K562 (cell line): ENCODE measurements at regions not wholly inside any gene's neighbourhood (a gene's known extent, or its start where the extent isn't known, plus 50 kb on each side); places are given as distances from the start of the nearest gene placed in this dataset.

ENCODE experiments used
- ATAC-seq: fragments of 200-7000 bp; cut with Tn5 transposase; 3 replicates; pipeline ENCODE4 v1.9.1; 2020; ENCODE audit warnings: moderate library complexity
- BruUV-seq: library from RNA; stranded (reverse); fragments of 400-500 nt; replicated peaks from 2 replicates; lab custom pipeline; 2021; lab: Mats Ljungman, UMichigan
- CTCF ChIA-PET: fragments of 300-600 bp; formaldehyde crosslinking; extraction: SDS; loops from one replicate; lab custom pipeline; 2021; ENCODE audit warnings: low intra/inter-chr PET ratio; lab: Yijun Ruan, JAX
- POLR2A ChIA-PET: fragments of 300-600, 350-650 bp; sonication (Branson Sonifier 250); formaldehyde crosslinking; extraction: SDS; loops from one replicate; lab custom pipeline; 2021; ENCODE audit warnings: antibody characterized with exemption, inconsistent platforms; lab: Yijun Ruan, JAX
- DNase-seq, 4 experiments: peaks; one replicate each; pipeline versions ENCODE4 v3.0.0 to v3.0.0-alpha.2; 2011 to 2018; ENCODE audit warnings: low spot score in 3 of 4, mixed read lengths in 3 of 4; ENCODE audit errors: extremely low read depth in 1 of 4
- FAIRE-seq: peaks from 2 replicates; lab custom pipeline; 2011; peaks lifted over from hg19 to GRCh38; lab: Jason Lieb, UNC
- H2AFZ ChIP-seq: 2 replicates; pipeline ENCODE4 v1.6.0; 2011; ENCODE audit warnings: low read depth, low read length, control low read depth, inconsistent platforms
- H3K27ac ChIP-seq: fragments of 200-600 bp; 3 replicates; pipeline ENCODE4 v1.8.0; 2011; ENCODE audit warnings: low read depth, mild to moderate bottlenecking, control low read depth, inconsistent platforms, low read length, moderate library complexity, mixed read lengths; ENCODE audit errors: extremely low read depth
- H3K27me3 ChIP-seq, 2 experiments: fragments of 300-600 bp in 1 of 2; 2 replicates in 1 of 2; 3 replicates in 1 of 2; pipeline versions ENCODE4 v1.6.0 to v1.8.0; 2011; ENCODE audit warnings: inconsistent platforms in 2 of 2, low read length in 2 of 2, mild to moderate bottlenecking in 1 of 2, mixed read lengths in 1 of 2, moderate library complexity in 1 of 2; ENCODE audit not compliant: control insufficient read depth in 2 of 2, insufficient read depth in 2 of 2
- H3K36me3 ChIP-seq: fragments of 300-600 bp; 3 replicates; pipeline ENCODE4 v1.8.0; 2011; ENCODE audit warnings: mild to moderate bottlenecking, low read length, inconsistent platforms; ENCODE audit not compliant: control insufficient read depth, insufficient read depth
- H3K4me1 ChIP-seq, 2 experiments: fragments of 200-600 bp in 1 of 2; replicated peaks in 1 of 2; 2 replicates in 1 of 2; 3 replicates in 1 of 2; pipeline versions ENCODE4 v1.5.1 to v1.8.0; 2011; ENCODE audit warnings: inconsistent platforms in 2 of 2, low read length in 2 of 2, mild to moderate bottlenecking in 1 of 2, mixed read lengths in 1 of 2, moderate library complexity in 1 of 2; ENCODE audit not compliant: control insufficient read depth in 2 of 2, insufficient read depth in 2 of 2
- H3K4me2 ChIP-seq: 2 replicates; pipeline ENCODE4 v1.6.1; 2011; ENCODE audit warnings: low read length, control low read depth, inconsistent platforms, mixed read lengths; ENCODE audit not compliant: insufficient read depth
- H3K4me3 ChIP-seq: fragments of 200-600 bp; sonication (generic), shearing (Covaris generic); 2 replicates; pipeline ENCODE4 v1.5.1; 2016; ENCODE audit warnings: control low read depth, inconsistent platforms
- H3K79me2 ChIP-seq: fragments of 200-600 bp; 3 replicates; pipeline ENCODE4 v1.8.0; 2011; ENCODE audit warnings: low read length, inconsistent platforms; ENCODE audit not compliant: control insufficient read depth, insufficient read depth
- H3K9ac ChIP-seq, 2 experiments: 2 replicates each; pipeline versions ENCODE4 v1.6.0 to v1.6.1; 2011; ENCODE audit warnings: low read depth in 2 of 2, low read length in 2 of 2, control low read depth in 1 of 2, inconsistent platforms in 1 of 2, mild to moderate bottlenecking in 1 of 2, mixed read lengths in 1 of 2; ENCODE audit not compliant: insufficient read depth in 1 of 2
- H3K9me1 ChIP-seq: one replicate; pipeline ENCODE4 v1.6.0; 2011; ENCODE audit warnings: inconsistent platforms, mild to moderate bottlenecking, low read length, moderate library complexity; ENCODE audit not compliant: control insufficient read depth, insufficient read depth
- H3K9me3 ChIP-seq: replicated peaks from 2 replicates; pipeline ENCODE4 v1.5.1; 2011; ENCODE audit warnings: low read depth, low read length, inconsistent platforms; ENCODE audit not compliant: control insufficient read depth, insufficient read depth
- H4K20me1 ChIP-seq: replicated peaks from 2 replicates; pipeline ENCODE4 v1.6.1; 2011; ENCODE audit warnings: low read length, inconsistent platforms, mixed read lengths; ENCODE audit not compliant: control insufficient read depth, insufficient read depth
- CREBBP ChIP-seq: IDR thresholded peaks from one replicate; pipeline ENCODE4 v1.6.1; 2012; ENCODE audit warnings: low read depth, mild to moderate bottlenecking, control low read depth, inconsistent platforms, low read length
- JUND ChIP-seq, 2 experiments: IDR thresholded peaks; 2 replicates in 1 of 2; 3 replicates in 1 of 2; pipeline ENCODE4 v1.6.1; 2011; ENCODE audit warnings: borderline replicate concordance in 2 of 2, low read depth in 2 of 2, low read length in 2 of 2, improper control_type of control experiment in 1 of 2, missing biosample characterization in 1 of 2, missing genetic modification characterization in 1 of 2, missing genetic modification reagents in 1 of 2
- MEF2D ChIP-seq: conservative IDR thresholded peaks from 2 replicates; pipeline ENCODE4 v1.6.1; 2016; ENCODE audit warnings: low read depth, missing genetic modification characterization, missing compliant biosample characterization
- MITF ChIP-seq: IDR thresholded peaks from 2 replicates; pipeline ENCODE4 v1.6.1; 2014; ENCODE audit warnings: antibody characterized with exemption
- MTA1 ChIP-seq: fragments of 450-650 bp; IDR thresholded peaks from 2 replicates; pipeline ENCODE4 v1.6.1; 2017; ENCODE audit warnings: borderline replicate concordance
- PHB2 ChIP-seq: fragments of 450-650 bp; IDR thresholded peaks from 2 replicates; pipeline ENCODE4 v1.6.1; 2017; ENCODE audit warnings: low read depth
- PTRF ChIP-seq: fragments of 450-650 bp; IDR thresholded peaks from 2 replicates; pipeline ENCODE4 v1.6.1; 2016; ENCODE audit warnings: mild to moderate bottlenecking, missing genetic modification characterization, missing compliant biosample characterization
- SMAD2 ChIP-seq: fragments of 150-350 bp; IDR thresholded peaks from 2 replicates; pipeline ENCODE4 v1.6.1; 2014; ENCODE audit warnings: low read depth, mild to moderate bottlenecking, low read length
- SMARCA5 ChIP-seq: fragments of 450-650 bp; IDR thresholded peaks from 2 replicates; pipeline ENCODE4 v1.6.1; 2016
- SRSF1 ChIP-seq: fragments of 200-400 bp; formaldehyde crosslinking; IDR thresholded peaks from 2 replicates; pipeline ENCODE4 v1.6.1; 2017; ENCODE audit warnings: mild to moderate bottlenecking, low read depth, low read length, moderate library complexity
- SUPT5H ChIP-seq: fragments of 450-650 bp; IDR thresholded peaks from 2 replicates; pipeline ENCODE4 v1.6.1; 2016
- USF1 ChIP-seq: sonication (generic); formaldehyde crosslinking; IDR thresholded peaks from 2 replicates; pipeline ENCODE4 v1.9.0; 2022; ENCODE audit warnings: mild to moderate bottlenecking, missing genetic modification reagents
- ZHX1 ChIP-seq: fragments of 150-350 bp; conservative IDR thresholded peaks from 2 replicates; pipeline ENCODE4 v1.6.1; 2014; ENCODE audit warnings: low read length
- ZNF518B ChIP-seq: fragments of 250-450 bp; sonication (Bioruptor Pico); IDR thresholded peaks from 2 replicates; pipeline ENCODE4 v1.5.0; 2021; ENCODE audit warnings: mild to moderate bottlenecking, moderate library complexity
- WGBS: fragments of 100-300 bp; shearing (Covaris generic); methylation state at CpG from one replicate; pipeline ENCODE4 v1.1.6; 2016; ENCODE audit warnings: low coverage, mixed read lengths; ENCODE audit not compliant: insufficient coverage; ENCODE audit errors: missing lambda C conversion rate; 5-methylcytosine and 5-hydroxymethylcytosine counted together
- in situ Hi-C: fragments of 300-500 bp; cut with MboI; formaldehyde crosslinking; loops from 4 replicates; pipeline ENCODE4 v1.15.0; 2018; ENCODE audit warnings: inconsistent platforms, mixed read lengths
- intact Hi-C: fragments of 100-400 bp; cut with micrococcal nuclease; formaldehyde crosslinking; loops from 2 replicates; pipeline ENCODE4 v1.14.2; 2022

GRCh38 chr2:205932861-205933260 is 153.1 kb downstream of the INO80D start (continued):
- no peak for TF ChIP-seq ZHX1

- ATAC-seq (peak; percentile 71), DNase-seq (peak in 1 of 4 experiments; percentile 11), FAIRE-seq (no peak)
- H3K4me2 ChIP-seq: no peak overlapping the region
- peaks cover 0 to 12% of the 10 kb centered on the region in 2 experiments; a peak in 3 of 5 replicates for H3K27me3 ChIP-seq
- in situ Hi-C loops (loop anchor here (25.0 kb wide), 1 partner anchor 1619 kb away; no protein-coding TSS in a partner anchor), intact Hi-C loops (no loop called here)
- no peak overlapping the region for H3K4me3 ChIP-seq
- BruUV-seq: no TSS peak
- ChIA-PET CTCF (no interaction called here), POLR2A (no interaction called here)
- H3K4me1 ChIP-seq: no peaks in the 10 kb centered on the region
- no peak overlapping the region for H3K27ac ChIP-seq
- WGBS: 0% methylated on average over 1 of the region's 3 CpGs
- H3K9me3 ChIP-seq: no peaks in the 10 kb centered on the region
- H2AFZ ChIP-seq: no peak overlapping the region
- no peak overlapping the region for H3K9ac ChIP-seq
- no peaks in the 10 kb centered on the region for H4K20me1 ChIP-seq
- no peaks in the 10 kb centered on the region for H3K79me2 ChIP-seq
- H3K9me1 ChIP-seq: no peaks in the 10 kb centered on the region
- H3K36me3 ChIP-seq: no peaks in the 10 kb centered on the region
- TF ChIP-seq MEF2D (no peak), SUPT5H (no peak), USF1 (CRISPR knock-in tag) (no peak), MTA1 (no peak), ZNF518B (no peak), PHB2 (no peak), SMARCA5 (no peak), MITF (no peak), SMAD2 (no peak), CREBBP (no peak), JUND (IDR thresholded peaks at IDR 0.05; ENCODE audit: borderline replicate concordance, low read depth, low read length) (no peak), JUND (tag; IDR thresholded peaks at IDR 0.05; ENCODE audit: borderline replicate concordance, low read depth, low read length) (no peak), PTRF (tag) (no peak), SRSF1 (no peak)
Observed at GRCh38 chr2:205931388-205931787, 154.6 kb downstream of the INO80D start.
